ENCODE measurements at regions not wholly inside any gene's neighbourhood (a gene's known extent, or its start where the extent isn't known, plus 50 kb on each side); places are given as distances from the start of the nearest gene placed in this dataset.

DNA sequence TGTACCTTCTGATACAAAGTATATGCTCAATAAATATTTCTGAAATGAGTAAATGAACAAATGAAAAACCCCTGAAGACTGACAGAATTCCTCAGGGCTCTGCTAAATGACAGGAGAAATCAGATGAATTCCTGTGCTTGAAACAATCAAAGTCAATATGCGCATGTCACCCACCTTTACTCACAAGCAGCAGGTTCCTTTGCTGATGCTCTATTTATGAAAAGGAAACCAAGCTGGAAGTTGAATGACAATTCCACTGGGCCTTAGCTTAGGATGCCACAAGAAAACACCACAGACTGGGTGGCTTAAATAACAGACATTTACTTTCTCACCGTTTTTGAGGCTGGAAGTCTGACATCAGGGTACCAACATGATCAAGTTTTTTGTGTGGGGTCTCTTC lies 477.5 kb upstream of the TEX13C start:
- Histone ChIP-seq H3K4me3 (ENCODE audit: low read depth in 1 of 3, low read length in 3 of 3) (no peak overlapping the region), H3K9me3 (ENCODE audit: control insufficient read depth in 4 of 4, low read length in 3 of 4) (no peaks in the 10 kb centered on the region), H3K9ac (ENCODE audit: low read depth in 1 of 2, low read length in 2 of 2) (no peak overlapping the region), H3K4me1 (ENCODE audit: control insufficient read depth in 4 of 4, insufficient read depth in 4 of 4, low read length in 3 of 4) (no peaks in the 10 kb centered on the region), H3K27ac (ENCODE audit: low read depth in 1 of 2, low read length in 2 of 2) (no peak overlapping the region), H3K36me3 (ENCODE audit: control insufficient read depth in 4 of 4, insufficient read depth in 3 of 4, low read depth in 1 of 4, low read length in 3 of 4) (no peaks in the 10 kb centered on the region), H3K27me3 (ENCODE audit: control insufficient read depth in 4 of 4, insufficient read depth in 4 of 4, low read length in 3 of 4) (no peaks in the 10 kb centered on the region)
- 72% methylated on average over 2 of the region's 2 CpGs for WGBS
- no peak for DNase-seq (ENCODE audit: low spot score)
- TF ChIP-seq RXRA (IDR thresholded peaks at IDR 0.05): no peak

DNA sequence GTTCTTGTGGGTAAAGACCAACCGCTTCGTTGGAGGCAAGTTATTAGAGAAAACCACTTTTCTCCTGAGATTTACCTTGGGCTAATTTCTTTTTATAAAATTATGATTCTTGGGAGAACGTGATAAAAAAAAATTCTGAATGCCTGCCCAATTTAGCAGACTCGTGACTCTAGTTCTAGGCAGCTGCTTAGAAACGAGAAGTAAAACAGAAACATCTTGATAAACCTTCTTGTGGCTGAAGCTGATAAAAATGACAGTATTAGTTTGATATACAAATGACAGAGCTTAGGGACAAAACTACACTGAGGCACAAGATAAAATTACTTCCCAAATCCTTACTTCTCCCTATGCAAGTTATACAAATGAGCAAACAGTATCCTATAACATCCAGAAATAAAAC lies 458.9 kb upstream of the TEX13C start:
- Histone ChIP-seq H3K27ac (ENCODE audit: low read depth in 1 of 2, low read length in 2 of 2) (no peak overlapping the region), H3K27me3 (ENCODE audit: control insufficient read depth in 4 of 4, insufficient read depth in 4 of 4, low read length in 3 of 4) (no peaks in the 10 kb centered on the region), H3K9me3 (ENCODE audit: control insufficient read depth in 4 of 4, low read length in 3 of 4) (no peaks in the 10 kb centered on the region), H3K36me3 (ENCODE audit: control insufficient read depth in 4 of 4, insufficient read depth in 3 of 4, low read depth in 1 of 4, low read length in 3 of 4) (no peaks in the 10 kb centered on the region), H3K9ac (ENCODE audit: low read depth in 1 of 2, low read length in 2 of 2) (no peak overlapping the region), H3K4me3 (ENCODE audit: low read depth in 1 of 3, low read length in 3 of 3) (no peak overlapping the region), H3K4me1 (ENCODE audit: control insufficient read depth in 4 of 4, insufficient read depth in 4 of 4, low read length in 3 of 4) (no peaks in the 10 kb centered on the region)
- WGBS: 72% methylated on average over 5 of the region's 5 CpGs
- TF ChIP-seq FOXA2 (IDR thresholded peaks at IDR 0.05) (no peak), GABPA (IDR thresholded peaks at IDR 0.05 in 1 of 2, conservative IDR thresholded peaks at IDR 0.05 in 1 of 2) (no peak)
- no peak for DNase-seq (ENCODE audit: low spot score)

DNA sequence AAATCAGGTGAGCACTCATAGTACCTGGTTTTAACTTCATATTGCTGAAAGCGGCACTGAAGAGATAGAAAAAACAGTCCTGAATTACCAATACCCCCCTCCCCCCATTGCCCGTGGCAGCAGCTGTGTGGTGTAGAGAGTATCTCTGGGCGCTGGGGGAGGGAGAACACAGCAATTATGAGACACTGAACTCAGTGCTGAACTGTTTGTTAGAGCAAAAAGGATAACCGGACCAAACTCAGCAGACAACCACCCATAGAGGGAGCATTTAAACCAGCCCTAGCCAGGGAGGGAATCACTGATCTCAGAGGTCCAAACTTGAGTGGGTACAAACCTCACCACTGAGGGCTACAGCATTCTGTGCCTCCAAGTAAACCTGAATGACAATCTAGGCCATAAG lies 457.4 kb upstream of the TEX13C start:
- no peaks in the 10 kb centered on the region for H3K4me1 ChIP-seq (ENCODE audit: control insufficient read depth in 4 of 4, insufficient read depth in 4 of 4, low read length in 3 of 4)
- 90% methylated on average over 4 of the region's 4 CpGs for WGBS
- no peak overlapping the region for H3K9ac ChIP-seq (ENCODE audit: low read depth in 1 of 2, low read length in 2 of 2)
- H3K9me3 ChIP-seq (ENCODE audit: control insufficient read depth in 4 of 4, low read length in 3 of 4): no peaks in the 10 kb centered on the region
- no peak overlapping the region for H3K27ac ChIP-seq (ENCODE audit: low read depth in 1 of 2, low read length in 2 of 2)
- no peaks in the 10 kb centered on the region for H3K27me3 ChIP-seq (ENCODE audit: control insufficient read depth in 4 of 4, insufficient read depth in 4 of 4, low read length in 3 of 4)
- H3K4me3 ChIP-seq (ENCODE audit: low read depth in 1 of 3, low read length in 3 of 3): no peak overlapping the region
- TF ChIP-seq HNF4G (IDR thresholded peaks at IDR 0.05): no peak
- TF ChIP-seq GABPA (IDR thresholded peaks at IDR 0.05 in 1 of 2, conservative IDR thresholded peaks at IDR 0.05 in 1 of 2): no peak
- TF ChIP-seq EGR1 (IDR thresholded peaks at IDR 0.05; ENCODE audit: low read depth in 2 of 2): no peak
- TF ChIP-seq, protein P1, sequence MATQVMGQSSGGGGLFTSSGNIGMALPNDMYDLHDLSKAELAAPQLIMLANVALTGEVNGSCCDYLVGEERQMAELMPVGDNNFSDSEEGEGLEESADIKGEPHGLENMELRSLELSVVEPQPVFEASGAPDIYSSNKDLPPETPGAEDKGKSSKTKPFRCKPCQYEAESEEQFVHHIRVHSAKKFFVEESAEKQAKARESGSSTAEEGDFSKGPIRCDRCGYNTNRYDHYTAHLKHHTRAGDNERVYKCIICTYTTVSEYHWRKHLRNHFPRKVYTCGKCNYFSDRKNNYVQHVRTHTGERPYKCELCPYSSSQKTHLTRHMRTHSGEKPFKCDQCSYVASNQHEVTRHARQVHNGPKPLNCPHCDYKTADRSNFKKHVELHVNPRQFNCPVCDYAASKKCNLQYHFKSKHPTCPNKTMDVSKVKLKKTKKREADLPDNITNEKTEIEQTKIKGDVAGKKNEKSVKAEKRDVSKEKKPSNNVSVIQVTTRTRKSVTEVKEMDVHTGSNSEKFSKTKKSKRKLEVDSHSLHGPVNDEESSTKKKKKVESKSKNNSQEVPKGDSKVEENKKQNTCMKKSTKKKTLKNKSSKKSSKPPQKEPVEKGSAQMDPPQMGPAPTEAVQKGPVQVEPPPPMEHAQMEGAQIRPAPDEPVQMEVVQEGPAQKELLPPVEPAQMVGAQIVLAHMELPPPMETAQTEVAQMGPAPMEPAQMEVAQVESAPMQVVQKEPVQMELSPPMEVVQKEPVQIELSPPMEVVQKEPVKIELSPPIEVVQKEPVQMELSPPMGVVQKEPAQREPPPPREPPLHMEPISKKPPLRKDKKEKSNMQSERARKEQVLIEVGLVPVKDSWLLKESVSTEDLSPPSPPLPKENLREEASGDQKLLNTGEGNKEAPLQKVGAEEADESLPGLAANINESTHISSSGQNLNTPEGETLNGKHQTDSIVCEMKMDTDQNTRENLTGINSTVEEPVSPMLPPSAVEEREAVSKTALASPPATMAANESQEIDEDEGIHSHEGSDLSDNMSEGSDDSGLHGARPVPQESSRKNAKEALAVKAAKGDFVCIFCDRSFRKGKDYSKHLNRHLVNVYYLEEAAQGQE (IDR thresholded peaks at IDR 0.05): no peak
- no peak for TF ChIP-seq RAD21 (IDR thresholded peaks at IDR 0.05)
- no peak for TF ChIP-seq YY1 (IDR thresholded peaks at IDR 0.05)
- TF ChIP-seq, protein P2, sequence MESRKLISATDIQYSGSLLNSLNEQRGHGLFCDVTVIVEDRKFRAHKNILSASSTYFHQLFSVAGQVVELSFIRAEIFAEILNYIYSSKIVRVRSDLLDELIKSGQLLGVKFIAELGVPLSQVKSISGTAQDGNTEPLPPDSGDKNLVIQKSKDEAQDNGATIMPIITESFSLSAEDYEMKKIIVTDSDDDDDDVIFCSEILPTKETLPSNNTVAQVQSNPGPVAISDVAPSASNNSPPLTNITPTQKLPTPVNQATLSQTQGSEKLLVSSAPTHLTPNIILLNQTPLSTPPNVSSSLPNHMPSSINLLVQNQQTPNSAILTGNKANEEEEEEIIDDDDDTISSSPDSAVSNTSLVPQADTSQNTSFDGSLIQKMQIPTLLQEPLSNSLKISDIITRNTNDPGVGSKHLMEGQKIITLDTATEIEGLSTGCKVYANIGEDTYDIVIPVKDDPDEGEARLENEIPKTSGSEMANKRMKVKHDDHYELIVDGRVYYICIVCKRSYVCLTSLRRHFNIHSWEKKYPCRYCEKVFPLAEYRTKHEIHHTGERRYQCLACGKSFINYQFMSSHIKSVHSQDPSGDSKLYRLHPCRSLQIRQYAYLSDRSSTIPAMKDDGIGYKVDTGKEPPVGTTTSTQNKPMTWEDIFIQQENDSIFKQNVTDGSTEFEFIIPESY (IDR thresholded peaks at IDR 0.05): no peak
- no peak for TF ChIP-seq SP1 (IDR thresholded peaks at IDR 0.05)
- no peak for TF ChIP-seq HNF4A (conservative IDR thresholded peaks at IDR 0.05)
- TF ChIP-seq, protein P3, sequence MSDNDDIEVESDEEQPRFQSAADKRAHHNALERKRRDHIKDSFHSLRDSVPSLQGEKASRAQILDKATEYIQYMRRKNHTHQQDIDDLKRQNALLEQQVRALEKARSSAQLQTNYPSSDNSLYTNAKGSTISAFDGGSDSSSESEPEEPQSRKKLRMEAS (IDR thresholded peaks at IDR 0.05): no peak
- no peak for TF ChIP-seq TAF1 (conservative IDR thresholded peaks at IDR 0.05)
- no peak for TF ChIP-seq FOXA2 (IDR thresholded peaks at IDR 0.05)
- TF ChIP-seq JUND (IDR thresholded peaks at IDR 0.05): no peak
- no peak for TF ChIP-seq FOXA1 (IDR thresholded peaks at IDR 0.05)
- TF ChIP-seq RXRA (IDR thresholded peaks at IDR 0.05): no peak
- H3K36me3 ChIP-seq (ENCODE audit: control insufficient read depth in 4 of 4, insufficient read depth in 3 of 4, low read depth in 1 of 4, low read length in 3 of 4): no peaks in the 10 kb centered on the region
- DNase-seq (ENCODE audit: low spot score): no peak
